NCI-H526 treated with DMSO at 0.1 percent for 48 hours (cell line): ENCODE measurements at regions not wholly inside any gene's neighbourhood (a gene's known extent, or its start where the extent isn't known, plus 50 kb on each side); places are given as distances from the start of the nearest gene placed in this dataset.

Source experiments
- DNase-seq: peaks from one replicate; lab custom pipeline; 2025; lab: John Stamatoyannopoulos, UW

DNA sequence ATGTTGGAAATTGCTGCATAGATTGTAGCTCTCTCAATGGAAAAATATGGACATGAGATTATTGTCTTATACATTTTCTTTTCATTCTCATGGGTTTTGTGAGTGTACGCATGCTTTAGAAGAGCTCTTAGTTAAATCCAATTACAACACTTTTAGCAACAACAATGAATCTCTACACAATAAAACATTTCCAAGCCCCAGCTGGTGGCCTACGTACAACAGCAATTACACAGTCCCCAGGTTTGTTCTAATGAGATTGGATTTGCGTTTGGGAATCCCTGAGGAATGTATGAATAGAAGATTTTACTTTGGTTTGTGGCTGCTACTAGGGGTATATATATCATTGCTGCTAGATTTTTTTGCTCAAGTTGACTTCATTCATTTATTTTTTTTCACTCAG is 98.6 kb downstream of the FHDC1 start:
- no peak for DNase-seq

DNA sequence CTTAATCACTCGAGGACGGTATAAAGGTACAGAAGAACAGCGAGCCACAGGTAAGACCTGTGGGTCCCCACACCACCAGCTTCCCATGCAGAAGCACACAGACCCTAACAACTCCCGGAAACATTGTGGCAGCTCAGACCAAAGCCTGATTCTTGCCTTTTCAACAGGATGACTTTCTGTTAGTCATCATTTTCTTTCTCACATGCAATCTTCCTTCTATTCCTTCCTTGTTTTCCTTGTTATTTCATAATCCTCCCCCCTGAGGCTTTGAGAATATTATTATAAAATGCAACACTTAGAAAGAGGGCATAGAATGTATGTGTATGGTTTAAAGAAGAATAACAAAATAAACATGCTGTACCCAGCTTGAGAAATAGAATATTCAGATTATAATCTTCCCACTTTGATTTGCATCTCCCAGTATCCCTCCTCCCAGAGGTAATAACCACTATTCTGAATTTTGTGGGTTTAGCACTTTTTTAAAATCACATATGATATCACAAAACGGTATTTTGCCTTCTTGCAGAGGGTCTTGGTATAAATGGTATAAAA is 100.9 kb downstream of the FHDC1 start:
- DNase-seq: no peak

GRCh38 chr4:153038623-153039311 is 102.6 kb downstream of the FHDC1 start:
- DNase-seq: no peak

DNA sequence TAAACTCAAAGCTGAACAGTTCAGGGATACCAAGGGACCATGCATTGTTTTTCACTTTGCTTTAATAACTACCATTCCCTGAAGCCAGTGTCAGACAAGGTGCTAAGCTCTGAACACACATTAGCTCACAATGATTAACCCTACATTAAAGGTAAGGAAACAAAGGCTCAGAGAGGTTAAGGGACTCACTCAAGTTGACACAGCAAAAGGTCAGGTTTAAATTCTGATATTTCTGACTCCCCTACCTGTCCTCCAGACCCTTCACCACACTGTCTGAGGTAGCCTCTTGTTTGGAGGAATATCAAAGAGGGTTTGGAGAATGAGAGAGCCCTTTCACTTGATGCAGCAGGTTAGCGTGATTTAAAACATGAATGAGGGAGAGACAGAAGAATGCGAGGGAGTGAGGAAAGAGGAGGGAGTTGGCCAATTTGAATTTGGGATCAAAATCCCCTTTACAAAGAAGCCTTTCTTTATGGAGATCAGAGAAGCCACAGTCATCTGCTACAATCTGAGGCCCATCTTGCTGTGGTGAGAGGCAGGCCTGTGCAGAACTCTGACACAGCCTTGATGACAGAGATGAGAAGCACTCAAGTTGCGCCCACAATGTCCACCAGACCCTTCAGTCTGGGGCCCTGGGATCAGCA is 103.5 kb downstream of the FHDC1 start:
- no peak for DNase-seq

DNA sequence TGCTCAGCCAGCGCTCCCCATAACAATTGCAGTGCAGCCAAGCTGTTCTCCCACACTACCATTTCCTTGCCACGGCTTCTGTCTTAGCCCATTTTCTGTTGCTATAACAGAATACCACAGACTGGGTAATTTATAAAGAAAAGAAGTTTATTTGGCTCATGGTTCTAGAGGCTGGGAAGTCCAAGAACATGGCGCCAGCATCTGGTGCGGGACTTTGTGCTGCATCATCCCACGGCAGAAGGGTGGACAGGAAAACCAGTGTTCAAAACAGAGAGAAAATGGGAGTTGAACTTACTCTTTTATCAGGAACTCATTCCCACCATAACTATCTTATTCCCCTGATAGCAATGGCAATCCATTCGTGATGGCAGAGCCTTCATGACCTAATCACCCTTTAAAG is 104.6 kb downstream of the FHDC1 start:
- no peak for DNase-seq

DNA sequence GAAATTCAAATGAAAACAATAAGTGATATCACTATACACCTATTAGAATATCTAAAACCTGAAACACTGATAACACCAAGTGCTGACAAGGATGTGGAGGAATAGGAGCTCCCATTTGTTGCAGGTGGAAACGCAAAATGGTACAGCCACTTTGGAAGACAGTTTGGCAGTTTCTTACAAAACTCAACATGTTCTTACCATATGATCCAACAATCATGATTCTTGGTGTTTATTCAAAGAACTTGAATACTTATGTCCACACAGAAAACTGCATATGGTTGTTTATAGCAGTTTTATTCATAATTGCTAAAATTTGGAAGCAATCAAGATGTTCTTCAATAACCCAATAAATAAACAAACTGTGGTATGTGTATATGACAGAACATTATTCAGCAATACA is 107.9 kb downstream of the FHDC1 start:
- DNase-seq: no peak

- no peak for DNase-seq
These were observed 109.2 kb downstream of the FHDC1 start for GRCh38 chr4:153045111-153045982.

DNA sequence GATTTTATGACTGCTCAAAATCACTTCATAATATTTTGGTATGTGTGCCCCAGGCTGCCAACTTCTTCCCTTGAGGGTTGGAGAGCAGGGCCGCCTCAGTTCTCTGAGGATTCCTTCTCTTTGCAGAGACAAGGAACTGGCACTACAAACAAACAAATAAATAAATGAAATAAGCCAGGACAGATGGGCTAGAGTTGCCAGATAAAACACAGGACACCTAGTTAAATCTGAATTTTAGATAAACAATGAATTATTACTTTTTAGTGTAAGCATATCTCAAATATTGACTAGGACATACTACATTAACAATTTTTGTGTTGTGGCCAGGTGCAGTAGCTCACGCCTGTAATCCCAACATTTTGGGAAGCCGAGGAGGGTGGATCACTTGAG is 122.5 kb downstream of the FHDC1 start:
- DNase-seq: no peak

- DNase-seq: no peak
These were observed 124.1 kb downstream of the FHDC1 start for GRCh38 chr4:153060196-153060595.

DNA sequence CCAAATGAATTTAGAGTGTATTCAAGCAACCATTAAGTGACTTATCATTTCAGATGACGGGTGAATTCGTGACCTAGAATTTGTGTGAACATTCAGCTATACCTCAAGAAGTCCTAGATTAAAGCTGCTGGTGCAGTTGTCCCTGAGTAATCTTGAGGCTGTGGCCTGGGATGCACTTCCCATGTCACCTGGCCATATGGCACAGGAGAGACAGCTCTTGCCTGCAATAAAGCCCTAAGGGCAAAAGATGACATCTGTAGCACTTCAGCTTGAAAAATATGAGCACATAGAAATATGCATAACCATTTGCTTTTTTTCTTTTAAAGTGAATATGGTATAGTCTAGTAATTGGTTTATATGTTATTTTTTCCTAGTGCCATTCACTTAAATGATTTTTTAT is 125.8 kb downstream of the FHDC1 start:
- DNase-seq: no peak

DNA sequence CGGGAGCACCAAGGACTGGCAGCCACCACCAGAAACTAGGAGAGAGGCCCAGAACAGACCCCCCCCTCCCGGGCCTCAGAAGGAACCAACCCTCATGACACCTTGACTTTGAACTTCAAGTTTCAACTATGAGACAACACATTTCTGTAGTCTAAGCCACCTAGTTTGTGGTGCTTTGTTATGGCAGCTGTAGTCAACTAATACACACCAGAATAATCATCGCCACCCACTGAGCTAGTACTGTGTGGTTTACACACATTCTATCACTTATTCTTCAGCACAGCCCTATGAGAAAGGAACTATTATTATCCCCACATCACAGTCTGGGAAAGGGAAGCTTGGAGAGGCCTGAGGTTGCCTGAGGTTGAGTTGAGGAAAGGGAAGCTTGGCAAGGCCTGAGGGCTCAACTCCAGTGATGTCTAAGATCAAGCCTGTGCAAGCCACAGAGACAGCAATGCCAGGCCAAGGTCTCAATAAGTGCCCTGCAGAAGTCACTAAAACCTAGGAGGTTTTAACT is 126.6 kb downstream of the FHDC1 start:
- DNase-seq: no peak

DNA sequence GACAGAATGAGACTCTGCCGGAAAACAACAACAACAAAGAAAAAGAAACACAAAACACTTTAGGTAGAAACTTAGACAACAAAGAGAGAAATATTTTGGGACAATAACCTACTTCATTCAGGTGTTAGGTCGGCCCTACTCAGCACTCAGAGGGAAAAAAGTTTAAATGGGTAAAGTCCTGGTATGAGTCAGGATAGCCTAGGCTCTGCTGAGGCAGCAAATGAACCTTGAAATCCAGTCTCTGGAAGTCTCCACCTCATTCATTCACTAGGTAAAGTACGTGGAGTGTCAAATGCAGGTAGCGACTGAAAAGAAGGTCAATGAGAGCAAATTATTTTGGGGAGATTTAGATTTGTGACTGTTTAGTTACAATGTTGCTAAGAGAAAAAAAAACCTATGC is 127.4 kb downstream of the FHDC1 start:
- no peak for DNase-seq

- DNase-seq: no peak
These were observed 128.4 kb downstream of the FHDC1 start for GRCh38 chr4:153064571-153064970.

DNA sequence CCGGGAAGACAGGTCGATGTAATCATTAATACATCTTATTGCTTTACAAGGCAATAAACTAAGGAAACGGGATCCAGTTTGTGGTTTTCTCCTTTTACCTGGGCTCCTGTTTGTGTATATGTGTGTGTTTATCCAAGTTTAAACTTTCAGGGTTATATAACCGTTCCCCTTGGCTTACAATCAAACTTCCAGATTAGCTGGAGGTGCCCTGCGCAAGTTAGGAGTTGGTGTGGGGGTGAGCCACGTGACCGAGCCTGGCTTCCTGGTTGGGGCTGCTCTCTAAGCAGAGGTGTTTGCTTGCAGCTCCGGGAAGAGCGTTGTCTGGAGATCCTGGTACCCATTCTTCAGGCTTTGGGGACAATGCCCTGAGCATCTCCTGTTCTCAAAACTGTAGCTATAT is 129.2 kb downstream of the FHDC1 start:
- no peak for DNase-seq

GRCh38 chr4:153067376-153067775 is 131.3 kb downstream of the FHDC1 start:
- no peak for DNase-seq

GRCh38 chr4:153068751-153069150 is 132.6 kb downstream of the FHDC1 start:
- DNase-seq: no peak

DNA sequence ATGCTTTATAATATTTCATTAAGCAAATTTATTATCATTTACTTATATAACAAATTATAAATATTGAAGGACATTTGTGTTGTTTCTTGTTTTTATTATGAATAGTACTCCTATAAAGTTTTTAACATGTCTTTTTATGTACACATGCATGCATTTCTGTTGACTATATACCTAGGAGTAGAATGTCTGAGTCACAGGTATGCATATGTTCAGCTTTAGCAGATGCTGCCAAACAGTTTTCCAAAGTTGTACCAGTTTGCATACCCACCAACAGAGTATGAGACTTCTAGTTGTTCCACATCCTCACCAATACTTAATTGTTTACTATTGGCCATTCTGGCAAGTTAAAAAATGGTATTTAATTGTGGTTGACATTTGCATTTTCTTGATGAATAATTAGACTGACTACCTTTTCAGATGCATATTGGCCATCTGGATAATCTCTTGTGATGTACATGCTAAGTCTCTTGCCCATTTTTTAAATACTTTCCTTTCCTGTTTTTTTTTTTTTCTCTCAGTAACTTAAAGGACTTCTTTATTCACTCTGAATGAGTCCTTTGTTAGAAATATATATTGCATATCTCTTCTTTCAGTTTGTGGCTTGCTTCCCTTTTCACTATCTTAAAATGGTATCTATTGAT is 132.2 kb upstream of the TRIM2 start:
- DNase-seq: no peak

DNA sequence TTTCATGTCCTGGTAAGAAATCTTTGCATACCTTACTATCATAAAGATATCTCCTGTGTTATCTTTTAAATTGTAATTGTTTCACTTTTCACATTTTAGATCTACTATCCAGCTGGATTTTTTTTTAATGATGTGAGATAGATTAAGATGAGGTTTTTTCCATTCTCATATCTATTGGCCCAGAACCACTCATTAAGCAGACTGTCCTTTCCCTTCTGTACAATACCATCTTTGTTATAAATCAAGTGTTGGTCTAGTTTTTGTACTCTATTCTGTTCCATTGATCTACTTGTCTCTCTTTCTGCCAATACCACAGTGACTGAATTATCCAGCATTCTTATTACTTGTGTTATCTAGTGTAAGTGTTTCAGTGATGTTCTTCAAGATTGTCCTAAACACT is 131.6 kb upstream of the TRIM2 start:
- no peak for DNase-seq

GRCh38 chr4:153074486-153074885 is 129.8 kb upstream of the TRIM2 start:
- DNase-seq: no peak

- no peak for DNase-seq
These were observed 129.2 kb upstream of the TRIM2 start for GRCh38 chr4:153074936-153075630.

DNA sequence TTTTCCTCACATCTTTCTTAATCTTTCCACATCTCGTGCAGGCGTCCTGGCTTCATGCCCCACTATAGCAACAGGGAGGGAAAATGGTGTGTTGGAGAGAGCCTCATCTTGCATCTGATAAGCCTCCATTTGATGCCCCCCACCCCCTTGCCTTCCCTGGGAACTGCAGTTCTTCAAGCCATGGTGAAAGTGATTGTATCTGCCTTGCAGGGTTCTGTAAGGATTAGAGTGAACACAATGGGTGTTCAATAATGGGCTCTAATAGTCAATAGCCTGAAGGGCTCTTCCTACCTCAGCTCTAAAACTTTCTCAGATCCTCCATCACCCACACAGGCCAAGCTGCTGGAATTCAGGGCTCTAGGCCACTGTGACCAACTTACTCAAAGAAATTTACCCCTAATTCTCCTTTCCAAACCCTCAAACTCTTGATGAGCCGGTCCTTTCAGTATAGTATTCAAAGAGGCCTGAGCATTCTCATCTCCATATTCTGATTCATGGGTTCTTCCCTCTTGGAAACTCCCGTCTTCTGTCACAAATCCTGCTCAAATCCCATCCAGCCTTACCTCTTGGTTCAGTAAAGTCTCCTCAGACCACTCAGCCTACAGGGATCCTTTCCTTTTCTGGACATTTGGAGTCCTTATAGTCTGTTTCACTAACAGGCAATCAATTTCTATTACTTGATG is 128.3 kb upstream of the TRIM2 start:
- no peak for DNase-seq
